ENCODE measurements at regions not wholly inside any gene's neighbourhood (a gene's known extent, or its start where the extent isn't known, plus 50 kb on each side); places are given as distances from the start of the nearest gene placed in this dataset.

DNA sequence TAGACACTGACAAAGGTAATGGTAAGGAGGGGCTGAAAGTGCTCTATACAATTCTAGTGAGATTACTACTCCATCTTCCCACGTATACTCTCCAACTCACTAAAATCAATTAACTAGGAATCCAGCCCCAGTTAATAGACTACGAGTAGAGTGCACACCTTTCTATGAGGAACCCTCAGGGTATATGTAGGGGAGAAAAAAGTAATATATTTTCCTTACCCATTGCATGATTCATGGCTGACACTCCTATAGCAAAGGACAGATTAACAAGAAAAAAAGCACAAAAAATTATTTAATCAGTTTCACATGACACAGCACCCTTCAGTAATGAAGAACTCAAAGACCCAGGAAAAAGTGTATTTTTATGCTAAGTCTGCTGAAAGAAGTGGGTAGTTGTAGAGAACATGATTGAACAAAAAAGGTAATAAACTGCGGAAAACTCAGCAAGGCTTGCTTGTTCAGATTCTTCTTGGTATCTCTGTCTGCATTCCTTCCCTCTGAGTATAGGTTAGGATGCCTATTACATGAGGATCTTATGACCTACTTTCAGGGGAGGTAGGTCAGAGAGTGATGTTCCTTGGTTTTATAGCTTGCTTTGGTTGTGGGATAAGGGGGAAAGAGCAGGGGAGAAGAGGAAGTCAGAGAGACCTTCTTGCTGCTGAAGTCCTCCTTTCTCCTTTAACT is 342.0 kb upstream of the DLGAP1 start:
- Histone ChIP-seq H3K9ac (ENCODE audit: insufficient read depth in 1 of 2, low read depth in 2 of 2, low read length in 2 of 2) (no peak overlapping the region), H3K4me3 (no peak overlapping the region), H3K9me1 (ENCODE audit: control insufficient read depth, insufficient read depth, low read length) (no peaks in the 10 kb centered on the region), H3K27me3 (ENCODE audit: control insufficient read depth in 2 of 2, insufficient read depth in 2 of 2, low read length in 2 of 2) (no peaks in the 10 kb centered on the region), H3K4me1 (replicated peaks in 1 of 2; ENCODE audit: control insufficient read depth in 2 of 2, insufficient read depth in 2 of 2, low read length in 2 of 2) (no peaks in the 10 kb centered on the region), H3K79me2 (ENCODE audit: control insufficient read depth, insufficient read depth, low read length) (no peaks in the 10 kb centered on the region), H2AFZ (ENCODE audit: low read depth, low read length) (no peak overlapping the region), H3K4me2 (ENCODE audit: insufficient read depth, low read length) (no peak overlapping the region), H3K9me3 (replicated peaks; ENCODE audit: control insufficient read depth, insufficient read depth, low read depth, low read length) (0 out of 2 replicates have a peak, but pooled peaks cover 1% of the 10 kb centered on the region), H4K20me1 (replicated peaks; ENCODE audit: control insufficient read depth, insufficient read depth, low read length) (no peaks in the 10 kb centered on the region), H3K27ac (ENCODE audit: extremely low read depth, low read depth, low read length) (no peak overlapping the region), H3K36me3 (ENCODE audit: control insufficient read depth, insufficient read depth, low read length) (no peaks in the 10 kb centered on the region)
- BruUV-seq (replicated peaks) = no TSS peak
- in situ Hi-C loops (cut with MboI) (no loop called here), intact Hi-C loops (cut with micrococcal nuclease) (no loop called here)
- no peak for FAIRE-seq
- ChIA-PET CTCF (ENCODE audit: low intra/inter-chr PET ratio) (no interaction called here), POLR2A (no interaction called here)
- no peak for ATAC-seq
- TF ChIP-seq HNRNPL (IDR thresholded peaks at IDR 0.05; ENCODE audit: low read depth, low read length) (no peak), ZNF311 (CRISPR knock-in tag; IDR thresholded peaks at IDR 0.05) (no peak), MTF1 (CRISPR knock-in tag; IDR thresholded peaks at IDR 0.05; ENCODE audit: borderline replicate concordance) (no peak), ZNF57 (CRISPR knock-in tag; IDR thresholded peaks at IDR 0.05) (no peak), MCM3 (IDR thresholded peaks at IDR 0.05) (no peak), RB1 (IDR thresholded peaks at IDR 0.05; ENCODE audit: low read depth) (no peak), ARID1B (IDR thresholded peaks at IDR 0.05) (no peak), POLR2AphosphoS2 (IDR thresholded peaks at IDR 0.05; ENCODE audit: low read length) (no peak), TAF9B (IDR thresholded peaks at IDR 0.05; ENCODE audit: partially characterized antibody) (no peak), CBX3 (IDR thresholded peaks at IDR 0.05; ENCODE audit: borderline replicate concordance in 1 of 2, low read length in 2 of 2) (no peak), EWSR1 (IDR thresholded peaks at IDR 0.05; ENCODE audit: borderline replicate concordance, low read depth, partially characterized antibody) (no peak), ZNF436 (CRISPR knock-in tag; IDR thresholded peaks at IDR 0.05) (no peak), NCOA6 (IDR thresholded peaks at IDR 0.05) (no peak), ZNF347 (CRISPR knock-in tag; IDR thresholded peaks at IDR 0.05; ENCODE audit: low read depth) (no peak)
- TF ChIP-seq, protein P1, sequence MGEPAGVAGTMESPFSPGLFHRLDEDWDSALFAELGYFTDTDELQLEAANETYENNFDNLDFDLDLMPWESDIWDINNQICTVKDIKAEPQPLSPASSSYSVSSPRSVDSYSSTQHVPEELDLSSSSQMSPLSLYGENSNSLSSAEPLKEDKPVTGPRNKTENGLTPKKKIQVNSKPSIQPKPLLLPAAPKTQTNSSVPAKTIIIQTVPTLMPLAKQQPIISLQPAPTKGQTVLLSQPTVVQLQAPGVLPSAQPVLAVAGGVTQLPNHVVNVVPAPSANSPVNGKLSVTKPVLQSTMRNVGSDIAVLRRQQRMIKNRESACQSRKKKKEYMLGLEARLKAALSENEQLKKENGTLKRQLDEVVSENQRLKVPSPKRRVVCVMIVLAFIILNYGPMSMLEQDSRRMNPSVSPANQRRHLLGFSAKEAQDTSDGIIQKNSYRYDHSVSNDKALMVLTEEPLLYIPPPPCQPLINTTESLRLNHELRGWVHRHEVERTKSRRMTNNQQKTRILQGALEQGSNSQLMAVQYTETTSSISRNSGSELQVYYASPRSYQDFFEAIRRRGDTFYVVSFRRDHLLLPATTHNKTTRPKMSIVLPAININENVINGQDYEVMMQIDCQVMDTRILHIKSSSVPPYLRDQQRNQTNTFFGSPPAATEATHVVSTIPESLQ (CRISPR knock-in tag; IDR thresholded peaks at IDR 0.05) = no peak
- TF ChIP-seq, protein P2, sequence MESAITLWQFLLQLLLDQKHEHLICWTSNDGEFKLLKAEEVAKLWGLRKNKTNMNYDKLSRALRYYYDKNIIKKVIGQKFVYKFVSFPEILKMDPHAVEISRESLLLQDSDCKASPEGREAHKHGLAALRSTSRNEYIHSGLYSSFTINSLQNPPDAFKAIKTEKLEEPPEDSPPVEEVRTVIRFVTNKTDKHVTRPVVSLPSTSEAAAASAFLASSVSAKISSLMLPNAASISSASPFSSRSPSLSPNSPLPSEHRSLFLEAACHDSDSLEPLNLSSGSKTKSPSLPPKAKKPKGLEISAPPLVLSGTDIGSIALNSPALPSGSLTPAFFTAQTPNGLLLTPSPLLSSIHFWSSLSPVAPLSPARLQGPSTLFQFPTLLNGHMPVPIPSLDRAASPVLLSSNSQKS (CRISPR knock-in tag; IDR thresholded peaks at IDR 0.05) = no peak
- TF ChIP-seq, protein P3, sequence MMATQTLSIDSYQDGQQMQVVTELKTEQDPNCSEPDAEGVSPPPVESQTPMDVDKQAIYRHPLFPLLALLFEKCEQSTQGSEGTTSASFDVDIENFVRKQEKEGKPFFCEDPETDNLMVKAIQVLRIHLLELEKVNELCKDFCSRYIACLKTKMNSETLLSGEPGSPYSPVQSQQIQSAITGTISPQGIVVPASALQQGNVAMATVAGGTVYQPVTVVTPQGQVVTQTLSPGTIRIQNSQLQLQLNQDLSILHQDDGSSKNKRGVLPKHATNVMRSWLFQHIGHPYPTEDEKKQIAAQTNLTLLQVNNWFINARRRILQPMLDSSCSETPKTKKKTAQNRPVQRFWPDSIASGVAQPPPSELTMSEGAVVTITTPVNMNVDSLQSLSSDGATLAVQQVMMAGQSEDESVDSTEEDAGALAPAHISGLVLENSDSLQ (IDR thresholded peaks at IDR 0.05) = no peak
- no peak for DNase-seq (ENCODE audit: extremely low read depth in 1 of 4, low spot score in 3 of 4)
- 2% methylated on average over 3 of the region's 3 CpGs for WGBS (ENCODE audit: insufficient coverage, low coverage, missing lambda C conversion rate)
